DND-41 (cell line): ENCODE measurements at regions not wholly inside any gene's neighbourhood (a gene's known extent, or its start where the extent isn't known, plus 50 kb on each side); places are given as distances from the start of the nearest gene placed in this dataset.

Source experiments
- ATAC-seq: fragments of 200-7000 bp; cut with Tn5 transposase; 3 replicates; pipeline ENCODE4 v1.9.1; 2021; ENCODE audit warnings: low read depth; ENCODE audit not compliant: insufficient read depth
- DNase-seq: peaks from one replicate; pipeline ENCODE4 v3.0.0-alpha.2; 2020
- H2AFZ ChIP-seq: 2 replicates; pipeline ENCODE4 v1.6.0; 2012; ENCODE audit warnings: low read depth, low read length
- H3K27ac ChIP-seq: 2 replicates; pipeline ENCODE4 v1.5.1; 2012; ENCODE audit warnings: low read length, inconsistent platforms
- H3K27me3 ChIP-seq: fragments of 200-600 bp; sonication (generic); 2 replicates; pipeline ENCODE4 v1.6.0; 2012; ENCODE audit warnings: low read length, mild to moderate bottlenecking, inconsistent platforms; ENCODE audit not compliant: insufficient read depth, poor library complexity
- H3K36me3 ChIP-seq: 2 replicates; pipeline ENCODE4 v1.5.1; 2012; ENCODE audit warnings: low read length, inconsistent platforms; ENCODE audit not compliant: insufficient read depth
- H3K4me1 ChIP-seq: 2 replicates; pipeline ENCODE4 v1.5.1; 2012; ENCODE audit warnings: mild to moderate bottlenecking, low read length; ENCODE audit not compliant: insufficient read depth
- H3K4me2 ChIP-seq: 2 replicates; pipeline ENCODE4 v1.6.0; 2012; ENCODE audit warnings: mild to moderate bottlenecking, moderate library complexity, low read length, inconsistent platforms; ENCODE audit not compliant: insufficient read depth
- H3K4me3 ChIP-seq, 2 experiments: fragments of 200-600 bp in 1 of 2; shearing (Covaris generic) in 1 of 2; 2 replicates each; pipeline ENCODE4 v1.5.1; 2012 to 2016; ENCODE audit warnings: inconsistent platforms in 2 of 2, low read length in 2 of 2, mild to moderate bottlenecking in 2 of 2, low read depth in 1 of 2, moderate library complexity in 1 of 2
- H3K79me2 ChIP-seq: 2 replicates; pipeline ENCODE4 v1.6.0; 2012; ENCODE audit warnings: low read length, inconsistent platforms; ENCODE audit not compliant: insufficient read depth
- H3K9ac ChIP-seq: 2 replicates; pipeline ENCODE4 v1.6.0; 2012; ENCODE audit warnings: low read depth, mild to moderate bottlenecking, inconsistent platforms, low read length, moderate library complexity
- H3K9me3 ChIP-seq: 2 replicates; pipeline ENCODE4 v1.5.1; 2012; ENCODE audit warnings: low read length, moderate library complexity, mild to moderate bottlenecking, inconsistent platforms; ENCODE audit not compliant: insufficient read depth, severe bottlenecking
- H4K20me1 ChIP-seq: 2 replicates; pipeline ENCODE4 v1.6.0; 2012; ENCODE audit warnings: low read length; ENCODE audit not compliant: insufficient read depth
- CTCF ChIP-seq: IDR thresholded peaks from 2 replicates; pipeline ENCODE4 v1.5.1; 2012; ENCODE audit warnings: borderline replicate concordance, low read length, moderate library complexity, mild to moderate bottlenecking; ENCODE audit not compliant: poor library complexity, severe bottlenecking; ENCODE audit errors: extremely low read depth
- EZH2 ChIP-seq: IDR thresholded peaks from 3 replicates; pipeline ENCODE4 v1.6.1; 2012; ENCODE audit warnings: borderline replicate concordance, low read depth, mild to moderate bottlenecking, moderate library complexity, low read length, inconsistent platforms; ENCODE audit not compliant: severe bottlenecking

GRCh38 chr5:20229303-20230005 is 241.5 kb upstream of the CDH18 start:
- TF ChIP-seq EZH2: no peak
- no peak for TF ChIP-seq CTCF
- Histone ChIP-seq H3K4me3 (no peak overlapping the region), H3K36me3 (no peaks in the 10 kb centered on the region), H2AFZ (no peak overlapping the region), H4K20me1 (no peaks in the 10 kb centered on the region), H3K4me2 (no peak overlapping the region), H3K79me2 (no peaks in the 10 kb centered on the region), H3K27me3 (no peaks in the 10 kb centered on the region), H3K9ac (no peak overlapping the region), H3K27ac (no peak overlapping the region), H3K4me1 (no peaks in the 10 kb centered on the region), H3K9me3 (no peaks in the 10 kb centered on the region)
- ATAC-seq (no peak), DNase-seq (no peak)

GRCh38 chr5:20224966-20225365 is 237.0 kb upstream of the CDH18 start:
- Histone ChIP-seq H3K9me3 (no peaks in the 10 kb centered on the region), H4K20me1 (no peaks in the 10 kb centered on the region), H3K27me3 (no peaks in the 10 kb centered on the region), H3K4me1 (no peaks in the 10 kb centered on the region), H2AFZ (no peak overlapping the region), H3K9ac (no peak overlapping the region), H3K27ac (no peak overlapping the region), H3K79me2 (no peaks in the 10 kb centered on the region), H3K4me2 (no peak overlapping the region), H3K36me3 (no peaks in the 10 kb centered on the region), H3K4me3 (no peak overlapping the region)
- DNase-seq (no peak), ATAC-seq (no peak)
- no peak for TF ChIP-seq CTCF
- no peak for TF ChIP-seq EZH2

- ATAC-seq: no peak
Observed at GRCh38 chr5:20224046-20224445, 236.0 kb upstream of the CDH18 start.

More at GRCh38 chr5:20224046-20224445, 236.0 kb upstream of the CDH18 start:
- H3K27me3 ChIP-seq: no peaks in the 10 kb centered on the region
- TF ChIP-seq CTCF (no peak), EZH2 (no peak)
- no peaks in the 10 kb centered on the region for H3K36me3 ChIP-seq
- no peak for DNase-seq
- H3K4me3 ChIP-seq: no peak overlapping the region
- H2AFZ ChIP-seq: no peak overlapping the region
- H3K9me3 ChIP-seq: no peaks in the 10 kb centered on the region
- no peak overlapping the region for H3K9ac ChIP-seq
- no peak overlapping the region for H3K4me2 ChIP-seq
- no peaks in the 10 kb centered on the region for H3K79me2 ChIP-seq
- H3K4me1 ChIP-seq: no peaks in the 10 kb centered on the region
- H4K20me1 ChIP-seq: no peaks in the 10 kb centered on the region
- no peak overlapping the region for H3K27ac ChIP-seq
